ENCODE measurements at regions not wholly inside any gene's neighbourhood (a gene's known extent, or its start where the extent isn't known, plus 50 kb on each side); places are given as distances from the start of the nearest gene placed in this dataset.

- no peak overlapping the region for H3K4me3 ChIP-seq (ENCODE audit: low read depth, low read length)
- no peak for DNase-seq (ENCODE audit: low read depth)
- no peak for TF ChIP-seq CTCF (IDR thresholded peaks at IDR 0.05; ENCODE audit: low read depth, low read length, missing control alignments)
These were observed 1515.6 kb downstream of the TBC1D22A start for GRCh38 chr22:48277868-48278581.

- no peak for TF ChIP-seq CTCF (IDR thresholded peaks at IDR 0.05; ENCODE audit: low read depth, low read length, missing control alignments)
- no peak for DNase-seq (ENCODE audit: low read depth)
- no peak overlapping the region for H3K4me3 ChIP-seq (ENCODE audit: low read depth, low read length)
These were observed 1514.8 kb downstream of the TBC1D22A start for GRCh38 chr22:48276994-48277867.

- no peak for TF ChIP-seq CTCF (IDR thresholded peaks at IDR 0.05; ENCODE audit: low read depth, low read length, missing control alignments)
- no peak overlapping the region for H3K4me3 ChIP-seq (ENCODE audit: low read depth, low read length)
- no peak for DNase-seq (ENCODE audit: low read depth)
These were observed 1513.0 kb downstream of the TBC1D22A start for GRCh38 chr22:48275412-48275811.

GRCh38 chr22:48270731-48271130, 1508.3 kb downstream of the TBC1D22A start:
- TF ChIP-seq CTCF (IDR thresholded peaks at IDR 0.05; ENCODE audit: low read depth, low read length, missing control alignments) = no peak
- H3K4me3 ChIP-seq (ENCODE audit: low read depth, low read length) = no peak overlapping the region
- DNase-seq (ENCODE audit: low read depth) = no peak

GRCh38 chr22:48268771-48269552, 1506.5 kb downstream of the TBC1D22A start:
- H3K4me3 ChIP-seq (ENCODE audit: low read depth, low read length) = no peak overlapping the region
- TF ChIP-seq CTCF (IDR thresholded peaks at IDR 0.05; ENCODE audit: low read depth, low read length, missing control alignments) = no peak
- no peak for DNase-seq (ENCODE audit: low read depth)

GRCh38 chr22:48268293-48268692, 1505.8 kb downstream of the TBC1D22A start:
- DNase-seq (ENCODE audit: low read depth) = no peak
- no peak overlapping the region for H3K4me3 ChIP-seq (ENCODE audit: low read depth, low read length)

More at GRCh38 chr22:48268293-48268692, 1505.8 kb downstream of the TBC1D22A start:
- no peak for TF ChIP-seq CTCF (IDR thresholded peaks at IDR 0.05; ENCODE audit: low read depth, low read length, missing control alignments)
